Hepatocyte (in vitro differentiated cells): ENCODE measurements at regions not wholly inside any gene's neighbourhood (a gene's known extent, or its start where the extent isn't known, plus 50 kb on each side); places are given as distances from the start of the nearest gene placed in this dataset.

Source experiments
- EZH2 ChIP-seq: fragments of 200-600 bp; sonication (generic); IDR thresholded peaks from 2 replicates; pipeline ENCODE4 v1.6.1; 2016; ENCODE audit warnings: antibody characterized with exemption, mild to moderate bottlenecking, borderline replicate concordance
- TF ChIP-seq, protein P1 (sequence below): fragments of 200-600 bp; sonication (generic); IDR thresholded peaks from 2 replicates; pipeline ENCODE4 v1.5.1; 2016; ENCODE audit warnings: antibody characterized with exemption, mild to moderate bottlenecking; ENCODE audit not compliant: poor library complexity

DNA sequence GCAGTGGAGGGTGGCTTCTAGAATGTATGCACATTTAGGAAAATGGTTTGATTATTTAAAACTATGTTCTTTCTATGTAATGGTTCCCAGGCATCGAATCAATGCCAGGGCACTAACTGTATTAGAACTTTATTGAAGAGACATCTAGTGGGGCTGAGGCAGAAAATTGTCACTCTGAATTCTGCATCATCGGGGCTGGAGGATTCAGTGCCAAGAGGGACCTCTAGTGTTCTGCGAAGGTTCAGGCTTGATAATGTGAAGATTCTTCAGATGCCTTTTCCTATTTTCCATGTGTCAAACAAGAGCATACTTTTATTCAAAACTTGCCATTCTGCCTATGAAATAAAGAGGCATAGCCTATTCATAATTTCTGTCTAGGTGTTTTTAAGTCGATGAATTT lies 146.3 kb downstream of the CAND1 start:
- TF ChIP-seq, protein P1, sequence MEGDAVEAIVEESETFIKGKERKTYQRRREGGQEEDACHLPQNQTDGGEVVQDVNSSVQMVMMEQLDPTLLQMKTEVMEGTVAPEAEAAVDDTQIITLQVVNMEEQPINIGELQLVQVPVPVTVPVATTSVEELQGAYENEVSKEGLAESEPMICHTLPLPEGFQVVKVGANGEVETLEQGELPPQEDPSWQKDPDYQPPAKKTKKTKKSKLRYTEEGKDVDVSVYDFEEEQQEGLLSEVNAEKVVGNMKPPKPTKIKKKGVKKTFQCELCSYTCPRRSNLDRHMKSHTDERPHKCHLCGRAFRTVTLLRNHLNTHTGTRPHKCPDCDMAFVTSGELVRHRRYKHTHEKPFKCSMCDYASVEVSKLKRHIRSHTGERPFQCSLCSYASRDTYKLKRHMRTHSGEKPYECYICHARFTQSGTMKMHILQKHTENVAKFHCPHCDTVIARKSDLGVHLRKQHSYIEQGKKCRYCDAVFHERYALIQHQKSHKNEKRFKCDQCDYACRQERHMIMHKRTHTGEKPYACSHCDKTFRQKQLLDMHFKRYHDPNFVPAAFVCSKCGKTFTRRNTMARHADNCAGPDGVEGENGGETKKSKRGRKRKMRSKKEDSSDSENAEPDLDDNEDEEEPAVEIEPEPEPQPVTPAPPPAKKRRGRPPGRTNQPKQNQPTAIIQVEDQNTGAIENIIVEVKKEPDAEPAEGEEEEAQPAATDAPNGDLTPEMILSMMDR = peak; percentile 39
- TF ChIP-seq EZH2 = no peak
